HG02623 (cell line): ENCODE measurements at regions not wholly inside any gene's neighbourhood (a gene's known extent, or its start where the extent isn't known, plus 50 kb on each side); places are given as distances from the start of the nearest gene placed in this dataset.
"Not testable (repeated sequence)": the region's sequence is repeated elsewhere in the genome, so short reads cannot be mapped to it uniquely, and the experiment has no call there.

ENCODE experiments used
- ATAC-seq: cut with Tn5 transposase; IDR thresholded peaks from one replicate; pipeline ENCODE4 v1.9.1; 2021; ENCODE audit warnings: moderate library complexity; ENCODE audit not compliant: unreplicated experiment

- ATAC-seq: no peak
Measured at GRCh38 chr6:74534465-74535211, 671.2 kb downstream of the COL12A1 start.

DNA sequence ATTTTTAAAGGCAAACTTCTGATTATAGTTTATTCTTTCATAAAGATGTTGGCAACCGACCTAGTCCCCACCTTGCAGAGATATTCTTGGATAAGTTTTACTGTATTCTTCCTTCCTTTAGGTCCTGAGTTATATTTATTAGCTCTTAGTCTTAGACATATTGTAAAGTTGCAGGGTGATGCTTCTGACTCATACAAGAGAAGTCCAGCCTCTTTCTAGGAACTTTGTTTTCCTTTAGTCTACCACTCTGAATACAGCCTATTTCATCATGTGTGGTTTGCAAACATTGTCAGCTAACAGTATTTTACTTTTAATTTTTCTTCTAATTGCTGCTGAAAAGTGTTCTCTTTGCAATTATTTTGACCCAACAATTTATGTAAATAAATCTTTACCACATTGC is 686.7 kb downstream of the COL12A1 start:
- ATAC-seq: no peak

DNA sequence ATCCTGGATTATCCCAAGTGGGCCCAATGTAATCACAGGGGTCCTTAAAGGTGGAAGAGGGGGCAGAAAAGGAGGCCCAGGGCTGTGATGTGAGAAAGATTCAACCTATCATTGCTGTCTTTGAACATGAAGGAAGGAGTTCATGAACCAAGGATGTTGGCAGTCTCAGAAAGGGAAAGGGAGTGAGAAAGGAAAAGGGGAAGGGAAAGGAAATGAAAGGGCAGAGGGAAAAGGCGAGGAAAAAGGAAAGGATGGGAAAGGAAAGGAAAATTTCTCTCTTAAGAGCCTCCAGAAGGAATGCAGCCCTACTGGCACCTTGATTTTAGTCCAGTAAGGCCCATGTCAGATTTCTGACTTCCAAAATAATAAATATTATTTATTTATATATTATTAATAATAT is 687.8 kb downstream of the COL12A1 start:
- no peak for ATAC-seq

DNA sequence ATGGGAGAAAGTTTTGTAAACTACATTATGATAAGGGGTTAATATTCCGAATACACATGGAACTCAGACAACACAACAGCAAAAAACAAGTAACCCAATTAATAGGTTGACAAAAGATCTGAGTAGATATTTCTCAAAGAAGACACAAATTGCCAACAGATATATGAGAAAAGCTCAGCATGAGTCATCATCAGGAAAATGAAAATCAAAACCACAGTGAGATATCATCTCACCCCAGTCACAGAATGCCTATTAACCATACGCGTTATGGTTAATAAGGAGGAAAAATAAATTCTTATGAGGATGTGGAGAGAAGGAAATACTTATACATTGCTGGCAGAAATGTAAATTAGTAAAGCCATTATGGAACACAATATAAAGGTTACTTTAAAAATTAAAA is 695.0 kb downstream of the COL12A1 start:
- no peak for ATAC-seq

GRCh38 chr6:74507649-74508048 is 698.2 kb downstream of the COL12A1 start:
- no peak for ATAC-seq

GRCh38 chr6:74505391-74505790 is 700.5 kb downstream of the COL12A1 start:
- no peak for ATAC-seq

- no peak for ATAC-seq
Measured at GRCh38 chr6:74504941-74505340, 700.9 kb downstream of the COL12A1 start.

- no peak for ATAC-seq
Measured at GRCh38 chr6:74492587-74492986, 713.3 kb downstream of the COL12A1 start.

DNA sequence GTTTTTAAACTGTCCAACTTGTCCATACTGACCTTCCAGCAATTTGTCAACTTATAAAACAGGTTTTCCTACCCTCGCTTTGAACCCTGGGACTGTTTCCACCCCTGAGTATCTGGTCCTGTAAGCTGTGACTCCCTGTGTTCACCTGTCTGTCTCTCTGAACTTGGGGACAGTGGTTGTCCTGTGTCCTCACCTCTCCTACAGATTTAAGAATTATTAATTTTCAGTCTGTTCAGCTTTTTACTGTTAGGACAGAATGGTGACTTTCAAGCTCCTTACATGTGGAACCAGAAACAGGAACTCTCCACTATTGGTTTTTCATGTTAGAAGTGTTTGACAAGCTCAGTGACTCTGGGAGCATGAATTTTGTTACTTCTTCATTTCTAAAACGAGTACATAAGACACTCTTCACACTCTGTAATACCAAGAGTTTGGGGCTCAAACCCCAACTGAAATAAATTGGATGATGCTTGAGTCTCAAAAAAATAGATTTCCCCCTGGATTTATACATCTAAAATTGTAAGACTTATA is 713.9 kb downstream of the COL12A1 start:
- ATAC-seq: no peak

- not testable (repeated sequence) for ATAC-seq
Measured at GRCh38 chr6:74488726-74489125, 717.1 kb downstream of the COL12A1 start.

- ATAC-seq: no peak
Measured at GRCh38 chr6:74482180-74482579, 723.7 kb downstream of the COL12A1 start.

GRCh38 chr6:74480561-74480960 is 725.3 kb downstream of the COL12A1 start:
- no peak for ATAC-seq

DNA sequence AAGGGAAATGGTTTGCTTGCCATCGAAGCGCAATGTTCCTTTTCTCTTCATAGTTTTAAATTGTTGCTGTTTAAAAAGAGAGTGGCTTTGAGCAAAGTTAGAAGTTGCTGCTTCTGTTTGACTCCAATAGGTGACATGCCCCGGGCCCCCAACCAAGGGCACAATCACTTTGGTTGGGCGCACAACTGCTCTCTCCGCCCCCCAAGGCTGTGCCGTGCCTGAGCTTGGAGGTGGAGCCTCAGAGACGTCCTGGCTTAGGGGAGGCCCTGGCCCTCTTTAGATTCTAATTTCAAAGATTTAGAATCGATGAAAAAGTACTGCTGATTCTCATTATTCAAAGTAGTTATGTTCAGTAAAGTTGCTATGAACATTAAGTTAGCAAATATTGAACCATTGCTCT is 725.9 kb downstream of the COL12A1 start:
- no peak for ATAC-seq

DNA sequence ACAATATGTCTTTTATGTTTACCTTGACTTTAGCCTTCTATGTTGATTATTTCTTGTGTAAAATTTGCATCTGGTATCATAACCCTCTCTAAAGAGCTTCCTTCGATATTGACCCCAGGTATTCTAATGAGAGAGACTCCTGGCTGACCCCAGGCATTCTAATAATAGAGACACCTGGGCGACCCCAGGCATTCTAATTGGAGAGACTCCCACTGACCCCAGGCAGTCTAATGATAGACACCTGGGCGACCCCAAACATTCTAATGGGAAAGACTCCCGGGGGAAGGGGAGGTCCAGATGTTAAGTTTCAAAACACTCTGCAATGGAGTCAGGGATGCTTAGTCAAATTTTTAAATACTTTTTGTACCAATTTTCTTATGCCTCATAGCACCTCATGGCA is 726.4 kb downstream of the COL12A1 start:
- ATAC-seq: no peak

GRCh38 chr6:74474046-74474445 is 731.8 kb downstream of the COL12A1 start:
- ATAC-seq: not testable (repeated sequence)

GRCh38 chr6:74468552-74468951 is 737.3 kb downstream of the COL12A1 start:
- ATAC-seq: not testable (repeated sequence)

GRCh38 chr6:74467533-74468215 is 738.2 kb downstream of the COL12A1 start:
- no peak for ATAC-seq

GRCh38 chr6:74466572-74466971 is 739.3 kb downstream of the COL12A1 start:
- no peak for ATAC-seq

DNA sequence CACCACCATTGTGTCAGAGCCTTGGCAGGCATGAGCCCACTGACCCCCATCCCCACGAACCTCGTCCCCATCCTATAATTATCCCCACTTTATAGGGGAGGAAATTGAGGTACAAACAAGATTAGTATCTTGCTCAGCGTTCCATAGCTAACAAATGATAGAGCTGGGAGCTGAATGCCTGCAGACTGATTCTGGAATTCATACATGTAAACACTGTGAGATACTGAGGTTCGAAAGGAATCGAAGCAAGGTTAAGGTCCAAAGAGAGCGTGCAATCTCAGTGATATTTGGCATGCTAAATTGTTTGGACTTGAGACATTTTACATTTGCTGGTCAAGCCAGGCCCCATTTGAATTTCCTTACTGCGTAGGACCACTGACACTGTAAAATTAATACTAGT is 746.6 kb downstream of the COL12A1 start:
- no peak for ATAC-seq

DNA sequence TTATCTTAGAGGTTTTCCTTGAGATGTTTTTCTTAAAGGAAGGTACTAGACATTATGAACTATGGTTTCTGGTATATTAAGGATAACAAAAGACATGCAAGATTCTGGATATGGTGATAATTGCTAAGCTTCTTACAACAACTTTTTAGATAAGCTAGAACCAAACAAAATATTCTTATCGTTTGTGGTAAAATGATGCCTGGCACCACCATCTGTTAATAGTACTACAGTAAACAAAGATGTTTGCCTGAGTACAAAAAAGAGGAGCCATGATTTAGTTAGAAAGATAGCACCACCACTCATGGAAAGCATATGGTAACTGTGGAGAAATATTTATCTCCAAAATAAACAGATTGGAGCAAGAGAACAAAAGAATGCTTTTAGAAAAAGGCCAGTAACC is 747.3 kb downstream of the COL12A1 start:
- no peak for ATAC-seq

DNA sequence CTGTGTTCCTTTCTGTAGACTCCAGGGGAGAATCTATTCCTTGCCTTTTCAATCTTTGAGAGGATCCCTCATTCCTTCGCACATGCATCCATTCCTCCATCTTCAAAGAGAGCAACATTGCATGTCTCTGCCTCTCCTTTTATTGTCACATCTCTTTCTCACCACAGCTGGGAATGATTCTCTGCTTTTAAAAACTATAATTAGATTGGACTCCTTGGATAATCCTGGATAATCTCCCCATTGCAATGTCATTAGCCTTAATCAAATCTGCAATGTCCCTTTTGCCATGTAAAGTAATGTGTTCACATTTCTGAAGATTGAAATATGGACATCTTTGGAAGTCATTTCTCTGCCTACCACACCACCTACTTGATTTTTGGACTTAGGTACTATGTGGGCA is 750.1 kb downstream of the COL12A1 start:
- ATAC-seq: no peak

- no peak for ATAC-seq
Measured at GRCh38 chr6:74451953-74452352, 753.9 kb downstream of the COL12A1 start.
